Heart right ventricle (tissue), 16 donors: ENCODE measurements at regions not wholly inside any gene's neighbourhood (a gene's known extent, or its start where the extent isn't known, plus 50 kb on each side); places are given as distances from the start of the nearest gene placed in this dataset.

Source experiments
- ATAC-seq, 8 donors: fragments of 200-7000 bp; cut with Tn5 transposase; one replicate each; pipeline ENCODE4 v1.9.1; 2020; ENCODE audit warnings: mild to moderate bottlenecking in 8 of 8, moderate library complexity in 8 of 8, moderate number of reproducible peaks in 1 of 8
- DNase-seq, 2 donors: peaks; one replicate each; pipeline ENCODE4 v3.0.0-alpha.2; 2020
- H3K27ac ChIP-seq, 10 donors: fragments of 200-600 bp; sonication (generic) in 2 of 10; one replicate each; pipeline versions ENCODE4 v1.5.0 to v1.8.0; 2020 to 2022; ENCODE audit warnings: mild to moderate bottlenecking in 3 of 10
- H3K27me3 ChIP-seq, 7 donors: fragments of 200-600 bp; one replicate each; pipeline ENCODE4 v1.8.0; 2021 to 2022; ENCODE audit warnings: mild to moderate bottlenecking in 2 of 7
- H3K36me3 ChIP-seq, 9 donors: fragments of 200-600 bp; sonication (generic) in 1 of 9; one replicate each; pipeline versions ENCODE4 v1.5.0 to v1.8.0; 2020 to 2022; ENCODE audit warnings: mild to moderate bottlenecking in 2 of 9
- H3K4me1 ChIP-seq, 9 donors: fragments of 200-600 bp; sonication (generic) in 1 of 9; one replicate each; pipeline versions ENCODE4 v1.5.0 to v1.8.0; 2020 to 2022; ENCODE audit warnings: mild to moderate bottlenecking in 4 of 9
- H3K4me3 ChIP-seq, 10 donors: fragments of 200-600 bp; sonication (generic) in 2 of 10; one replicate each; pipeline versions ENCODE4 v1.5.0 to v1.8.0; 2020 to 2022; ENCODE audit warnings: mild to moderate bottlenecking in 7 of 10, moderate library complexity in 2 of 10
- H3K9me3 ChIP-seq, 11 donors: fragments of 200-600 bp in 10 of 11; sonication (generic) in 2 of 11; one replicate each; pipeline versions ENCODE4 v1.5.0 to v1.8.0; 2013 to 2022; ENCODE audit warnings: mild to moderate bottlenecking in 2 of 11, control low read depth in 1 of 11, moderate library complexity in 1 of 11
- WGBS, 2 donors: extraction: QIAGEN DNeasy Blood & Tissue Kit; methylation state at CpG; one replicate each; pipeline ENCODE4 v1.1.7; 2013; ENCODE audit warnings: inconsistent platforms in 1 of 2; 5-methylcytosine and 5-hydroxymethylcytosine counted together
- intact Hi-C, 10 donors: fragments of 100-400 bp; cut with DNase I; formaldehyde crosslinking; loops; one replicate each; pipeline versions ENCODE4 v1.11.1 to v1.14.2; 2022
- TF ChIP-seq, protein P1 (sequence below), 9 donors: fragments of 200-600 bp; sonication (generic) in 2 of 9; IDR thresholded peaks; one replicate each; pipeline versions ENCODE4 v1.5.0 to v1.8.0; 2021 to 2022; ENCODE audit warnings: antibody characterized with exemption in 9 of 9, mild to moderate bottlenecking in 5 of 9, moderate library complexity in 1 of 9
- donor health status: Arrhythmogenic right ventricular cardiomyopathy.
- donor health status: ischemic (EF 13 %, LVEDD 7.1; RV severe dilation, severe dysfunction).
- donor health status: healthy with polysubstance abuse.
- donor health status: DM: no; HTN: yes; CAD: no.
- donor health status: DM: no; HTN: no; CAD: no.
- donor health status: ischemic (EF 25% LVEDD 6.9; RV normal size, moderate dysfunction).
- donor health status: ischemic (EF 25% LVEDD 5.7; RV mildly dilated, moderate dysfunction).
- donor health status: healthy.
- donor health status: DM: yes; HTN: yes; CAD: no.
- donor health status: Ischemic cardiomyopathy.
- donor health status: ischemic (EF 35%, LVEDD 5.7; RV mildly dilated, moderate dysfunction).
- donor health status: nonischemic (EF 11% LVEDD 7.7; RV severe dilation, severe dysfunction).
- donor health status: DM: yes; HTN: yes; CAD: no.
- donor health status: PGD.
- donor health status: ischemic (EF 29% LVEDD 5.4; RV normal size, mild dysfunction).
- donor health status: nonischemic (EF 23%, LVEDD 6.1; RV moderate dilation, normal function).

DNA sequence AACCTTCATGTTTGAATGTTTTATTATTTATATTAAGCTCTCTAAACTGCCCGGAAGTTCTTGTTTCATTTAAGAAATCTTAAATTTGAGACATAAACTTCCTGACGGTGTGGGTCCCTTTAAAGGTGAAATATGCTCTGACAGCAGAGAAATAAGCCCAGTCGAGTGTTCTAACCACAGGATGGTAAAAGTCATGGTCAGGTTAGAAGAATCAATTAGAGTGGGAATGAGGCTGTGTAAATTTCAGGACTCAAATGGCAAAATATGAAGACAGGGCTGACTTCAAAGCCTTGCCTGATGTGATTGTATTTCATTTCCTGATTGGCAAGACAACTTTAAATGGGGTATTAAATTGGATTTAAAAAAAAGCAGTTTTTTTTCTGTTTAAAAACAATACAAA, 432.9 kb upstream of the BRINP1 start:
- 50 to 55% methylated on average over 3 of the region's 3 CpGs for WGBS, 2 donors
- ATAC-seq (no peak), DNase-seq (no peak)
- TF ChIP-seq, protein P1, sequence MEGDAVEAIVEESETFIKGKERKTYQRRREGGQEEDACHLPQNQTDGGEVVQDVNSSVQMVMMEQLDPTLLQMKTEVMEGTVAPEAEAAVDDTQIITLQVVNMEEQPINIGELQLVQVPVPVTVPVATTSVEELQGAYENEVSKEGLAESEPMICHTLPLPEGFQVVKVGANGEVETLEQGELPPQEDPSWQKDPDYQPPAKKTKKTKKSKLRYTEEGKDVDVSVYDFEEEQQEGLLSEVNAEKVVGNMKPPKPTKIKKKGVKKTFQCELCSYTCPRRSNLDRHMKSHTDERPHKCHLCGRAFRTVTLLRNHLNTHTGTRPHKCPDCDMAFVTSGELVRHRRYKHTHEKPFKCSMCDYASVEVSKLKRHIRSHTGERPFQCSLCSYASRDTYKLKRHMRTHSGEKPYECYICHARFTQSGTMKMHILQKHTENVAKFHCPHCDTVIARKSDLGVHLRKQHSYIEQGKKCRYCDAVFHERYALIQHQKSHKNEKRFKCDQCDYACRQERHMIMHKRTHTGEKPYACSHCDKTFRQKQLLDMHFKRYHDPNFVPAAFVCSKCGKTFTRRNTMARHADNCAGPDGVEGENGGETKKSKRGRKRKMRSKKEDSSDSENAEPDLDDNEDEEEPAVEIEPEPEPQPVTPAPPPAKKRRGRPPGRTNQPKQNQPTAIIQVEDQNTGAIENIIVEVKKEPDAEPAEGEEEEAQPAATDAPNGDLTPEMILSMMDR (IDR thresholded peaks at IDR 0.05), result no peak
- Histone ChIP-seq H3K27me3 (no peaks in the 10 kb centered on the region), H3K4me3 (no peak overlapping the region), H3K36me3 (no peaks in the 10 kb centered on the region), H3K27ac (peak overlapping the region in 5 of 10 donors; percentile 33 to 64 (median 36)), H3K4me1 (peaks cover 0 to 17% (median 3%) of the 10 kb centered on the region in 9 donors), H3K9me3 (peaks cover 0 to 4% (median 0%) of the 10 kb centered on the region in 11 donors)
- intact Hi-C loops, result no loop called here

DNA sequence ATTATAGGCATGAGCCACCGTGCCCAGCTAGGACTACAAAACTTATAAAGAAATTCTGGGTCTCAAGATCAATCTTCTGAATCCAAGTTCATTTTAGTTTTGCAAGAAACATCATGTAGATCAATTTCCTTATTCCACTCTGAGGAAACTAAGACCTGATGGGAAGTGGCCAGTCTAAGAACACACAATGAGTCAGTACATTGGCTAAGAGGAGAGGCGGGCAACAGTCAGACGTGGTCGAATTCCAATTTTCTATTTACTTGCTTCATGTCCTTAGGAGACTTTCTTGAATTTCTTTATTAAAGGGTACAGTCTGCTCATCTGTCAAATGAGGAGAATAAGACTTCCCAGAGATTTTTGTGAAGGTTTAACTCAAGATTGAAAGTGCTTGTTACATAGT, 432.1 kb upstream of the BRINP1 start:
- TF ChIP-seq, protein P1 (IDR thresholded peaks at IDR 0.05), result no peak
- intact Hi-C loops, result no loop called here
- H3K4me1 ChIP-seq, result peaks cover 0 to 17% (median 3%) of the 10 kb centered on the region in 9 donors
- no peak for DNase-seq
- H3K27ac ChIP-seq, result no peak overlapping the region
- H3K9me3 ChIP-seq, result peaks cover 0 to 4% (median 0%) of the 10 kb centered on the region in 11 donors
- no peaks in the 10 kb centered on the region for H3K36me3 ChIP-seq
- H3K4me3 ChIP-seq, result no peak overlapping the region
- no peaks in the 10 kb centered on the region for H3K27me3 ChIP-seq
- WGBS, 2 donors, result 78% methylated on average over 4 of the region's 4 CpGs
- no peak for ATAC-seq

DNA sequence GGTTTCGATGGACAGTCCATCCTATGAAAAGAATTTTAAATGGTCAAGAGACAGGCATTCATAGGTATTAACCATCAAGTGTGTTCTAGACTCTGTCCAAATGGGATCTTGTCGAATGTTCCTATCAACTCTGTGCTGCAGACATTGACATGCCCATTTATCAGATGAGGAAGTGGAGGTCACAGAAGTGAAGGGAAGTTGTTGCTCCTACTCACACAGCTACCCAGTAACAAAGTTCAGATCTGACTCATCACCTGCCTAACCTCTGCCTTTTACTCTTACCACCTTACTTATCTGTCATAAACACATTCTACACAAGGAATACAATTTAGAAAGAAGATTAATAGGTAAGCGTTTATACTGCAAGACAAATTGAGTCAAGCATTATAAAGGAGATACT, 426.2 kb upstream of the BRINP1 start:
- TF ChIP-seq, protein P1 (IDR thresholded peaks at IDR 0.05), result no peak
- Histone ChIP-seq H3K27ac (no peak overlapping the region), H3K4me1 (peaks cover 0 to 7% (median 0%) of the 10 kb centered on the region in 9 donors), H3K4me3 (no peak overlapping the region), H3K9me3 (peaks cover 0 to 4% (median 0%) of the 10 kb centered on the region in 11 donors), H3K27me3 (no peaks in the 10 kb centered on the region), H3K36me3 (no peaks in the 10 kb centered on the region)
- intact Hi-C loops, result loop anchor here in 1 of 10 donors (10.0 kb wide), 1 partner anchor 59 kb away; no protein-coding TSS in a partner anchor
- DNase-seq (no peak), ATAC-seq (no peak)
- 84 to 85% methylated on average over 3 of the region's 3 CpGs for WGBS, 2 donors

DNA sequence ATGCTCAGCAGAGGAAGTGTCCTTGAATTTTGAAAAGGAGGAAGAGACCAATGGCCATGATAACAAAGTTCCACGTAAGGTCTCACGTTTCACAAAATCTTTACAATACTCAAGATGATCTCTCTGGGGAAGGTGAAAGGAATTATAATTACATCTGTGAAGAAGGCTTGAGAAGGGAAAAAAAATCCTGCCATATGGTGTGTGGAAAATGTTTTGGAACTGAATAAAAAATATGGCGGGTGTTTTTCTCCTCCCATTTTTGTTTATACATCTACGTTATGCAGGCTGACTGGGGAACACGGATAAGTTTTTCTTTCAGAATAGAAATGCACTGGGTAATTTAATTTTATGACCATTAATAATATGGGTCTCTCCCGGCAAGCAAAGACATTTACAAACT, 425.6 kb upstream of the BRINP1 start:
- peaks cover 0 to 4% (median 0%) of the 10 kb centered on the region in 11 donors for H3K9me3 ChIP-seq
- H3K27me3 ChIP-seq, result no peaks in the 10 kb centered on the region
- H3K4me1 ChIP-seq, result peaks cover 0 to 7% (median 0%) of the 10 kb centered on the region in 9 donors
- ATAC-seq, result no peak
- DNase-seq, result no peak
- no peak overlapping the region for H3K27ac ChIP-seq
- intact Hi-C loops, result loop anchor here in 1 of 10 donors (10.0 kb wide), 1 partner anchor 60 kb away; no protein-coding TSS in a partner anchor
- no peak overlapping the region for H3K4me3 ChIP-seq
- TF ChIP-seq, protein P1 (IDR thresholded peaks at IDR 0.05), result no peak
- no peaks in the 10 kb centered on the region for H3K36me3 ChIP-seq
- WGBS, 2 donors, result 76 to 82% methylated on average over 6 of the region's 6 CpGs
